HG02970 (cell line): ENCODE measurements at regions not wholly inside any gene's neighbourhood (a gene's known extent, or its start where the extent isn't known, plus 50 kb on each side); places are given as distances from the start of the nearest gene placed in this dataset.

Experiments
- ATAC-seq: cut with Tn5 transposase; IDR thresholded peaks from one replicate; pipeline ENCODE4 v1.9.1; 2021; ENCODE audit warnings: mild to moderate bottlenecking, moderate library complexity, moderate number of reproducible peaks; ENCODE audit not compliant: unreplicated experiment, low FRiP score

- no peak for ATAC-seq
Observed at GRCh38 chr11:122287401-122287800, 171.4 kb upstream of the BLID start.

GRCh38 chr11:122285070-122285988, 169.3 kb upstream of the BLID start:
- no peak for ATAC-seq

DNA sequence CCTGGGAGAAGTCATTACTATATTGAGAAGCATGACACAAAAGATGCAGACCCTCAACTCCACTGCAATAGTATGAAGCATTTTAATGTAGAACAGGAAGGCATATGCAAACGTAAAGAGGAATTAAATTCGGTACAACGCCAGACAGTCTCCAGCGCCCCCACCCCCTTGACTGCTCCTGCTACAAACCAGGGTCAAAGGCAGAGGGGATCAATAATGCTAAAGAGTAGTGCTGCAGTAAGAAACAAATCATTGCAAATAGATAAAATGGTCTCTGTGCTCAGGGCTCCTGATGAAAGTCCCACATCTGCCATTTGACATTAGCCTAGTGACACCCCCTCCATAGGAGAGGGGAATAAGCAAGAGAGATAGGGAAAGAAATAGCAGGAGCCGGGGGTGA, 164.9 kb upstream of the BLID start:
- no peak for ATAC-seq

- ATAC-seq, result no peak
Observed at GRCh38 chr11:122279194-122279593, 163.2 kb upstream of the BLID start.

DNA sequence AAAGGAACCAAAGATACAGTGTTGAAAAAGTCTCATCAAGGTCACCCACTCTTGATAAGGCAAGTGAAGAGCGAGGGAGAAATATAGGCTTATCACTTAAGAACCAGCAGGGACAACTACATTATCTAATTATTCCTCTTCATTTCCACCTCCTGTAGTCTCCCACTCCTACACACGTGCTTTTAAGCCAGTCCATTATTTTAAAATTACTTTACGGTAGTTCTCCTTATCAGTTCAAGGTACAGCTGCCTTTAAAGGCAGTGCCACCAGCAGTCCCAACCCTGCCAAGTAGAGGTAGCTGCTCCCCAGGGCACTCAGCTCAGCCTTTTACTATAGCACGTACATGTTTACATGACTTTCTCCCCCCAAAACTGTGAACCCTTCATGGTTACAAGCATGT, 161.5 kb upstream of the BLID start:
- no peak for ATAC-seq

- no peak for ATAC-seq
Observed at GRCh38 chr11:122276221-122276620, 160.2 kb upstream of the BLID start.

GRCh38 chr11:122275508-122275907, 159.5 kb upstream of the BLID start:
- ATAC-seq, result no peak

DNA sequence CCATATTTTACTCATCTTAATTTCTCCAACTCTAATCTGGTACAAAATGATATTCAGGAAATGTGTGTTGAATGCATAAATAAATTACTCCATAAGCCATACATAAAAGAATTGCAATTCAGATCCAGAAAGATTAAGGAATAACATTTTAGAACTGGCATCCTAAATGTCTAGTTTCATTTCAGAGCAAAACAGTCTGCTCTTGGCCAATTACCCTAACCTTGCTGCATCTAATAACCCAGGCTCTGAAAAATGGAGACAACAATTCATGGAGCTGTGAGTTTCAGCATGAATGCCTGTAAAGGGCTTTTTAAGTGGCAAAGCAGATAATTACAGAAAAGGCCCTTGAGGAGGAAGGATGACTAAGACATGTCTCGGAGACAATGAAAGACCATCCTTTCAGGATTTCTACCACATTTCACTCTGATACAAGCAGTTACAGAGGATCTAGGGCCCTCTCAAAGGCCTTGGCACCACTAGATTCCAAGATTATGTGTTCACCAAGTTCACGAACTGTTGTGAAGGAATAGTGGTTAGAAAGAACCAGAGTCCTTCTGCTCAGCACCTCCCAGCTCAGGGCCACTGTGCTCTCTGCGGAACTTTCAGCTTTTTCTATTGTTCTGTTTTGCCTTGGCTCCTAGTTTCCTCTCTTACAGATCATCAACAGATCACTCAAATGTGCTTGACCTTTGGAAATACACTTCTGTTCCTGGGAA, 157.6 kb upstream of the BLID start:
- no peak for ATAC-seq

DNA sequence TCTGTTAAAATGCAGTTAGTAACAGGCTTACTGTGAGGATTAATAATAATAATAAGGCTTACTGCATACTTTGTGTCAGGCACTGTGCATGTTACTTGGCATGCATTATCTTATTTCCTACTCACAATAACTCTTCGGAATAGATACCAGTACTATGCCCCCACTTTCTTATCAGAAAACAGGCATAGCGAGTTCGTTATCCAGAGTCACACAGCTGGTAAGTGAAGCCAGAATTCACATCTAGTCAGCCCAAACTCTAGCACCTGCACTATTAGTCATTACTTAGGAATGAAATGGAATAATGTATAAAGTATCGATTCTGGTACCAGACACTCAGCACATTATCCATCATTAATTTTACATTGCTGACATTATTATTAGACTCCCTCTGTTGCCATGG, 155.7 kb upstream of the BLID start:
- no peak for ATAC-seq

DNA sequence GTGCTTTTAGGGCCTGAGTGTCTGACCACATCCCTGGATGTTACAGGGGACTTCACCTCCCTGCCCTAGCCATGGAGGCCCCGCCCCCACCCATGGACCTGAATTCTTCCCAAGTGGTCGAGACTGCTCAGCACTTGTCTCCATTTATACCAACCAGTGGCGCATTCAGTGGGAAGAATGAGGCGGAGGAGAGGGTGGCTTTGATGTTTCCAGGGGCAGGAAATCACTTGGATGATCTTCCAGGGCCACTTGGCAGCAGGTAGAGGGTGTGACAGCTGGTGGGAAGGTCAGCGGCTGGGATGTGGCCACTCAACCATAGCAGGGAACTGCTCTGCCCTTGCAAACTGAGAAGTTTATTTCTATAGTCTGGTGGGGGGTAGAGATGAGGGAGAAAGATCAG, 155.1 kb upstream of the BLID start:
- ATAC-seq, result no peak

GRCh38 chr11:122270535-122270934, 154.5 kb upstream of the BLID start:
- ATAC-seq, result no peak

DNA sequence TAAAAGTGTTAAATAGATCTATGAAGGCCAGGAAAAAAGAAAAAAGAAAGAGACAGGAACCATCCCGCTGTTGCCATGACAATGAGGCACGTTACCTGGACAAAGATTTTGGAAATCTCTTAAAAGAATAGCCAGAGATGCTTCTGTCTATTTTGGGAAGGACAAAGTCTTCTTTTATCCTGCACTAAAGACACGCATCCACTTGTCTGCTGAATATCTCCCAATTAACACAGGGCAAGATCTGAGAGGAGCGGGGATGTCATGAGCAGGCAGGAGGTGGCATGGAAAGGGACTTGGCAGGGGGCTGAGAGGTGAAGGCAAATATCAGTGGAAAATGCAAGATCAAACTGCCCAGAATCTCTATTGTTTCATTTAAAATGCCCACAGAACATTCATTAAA, 153.8 kb upstream of the BLID start:
- no peak for ATAC-seq

GRCh38 chr11:122268601-122269130, 152.7 kb upstream of the BLID start:
- no peak for ATAC-seq

GRCh38 chr11:122267602-122268001, 151.6 kb upstream of the BLID start:
- no peak for ATAC-seq

GRCh38 chr11:122265981-122266380, 150.0 kb upstream of the BLID start:
- no peak for ATAC-seq

- ATAC-seq, result no peak
Observed at GRCh38 chr11:122264121-122264520, 148.1 kb upstream of the BLID start.

GRCh38 chr11:122261546-122261945, 145.5 kb upstream of the BLID start:
- ATAC-seq, result no peak

- ATAC-seq, result no peak
Observed at GRCh38 chr11:122259195-122259821, 143.3 kb upstream of the BLID start.

- ATAC-seq, result no peak
Observed at GRCh38 chr11:122258446-122259194, 142.6 kb upstream of the BLID start.

DNA sequence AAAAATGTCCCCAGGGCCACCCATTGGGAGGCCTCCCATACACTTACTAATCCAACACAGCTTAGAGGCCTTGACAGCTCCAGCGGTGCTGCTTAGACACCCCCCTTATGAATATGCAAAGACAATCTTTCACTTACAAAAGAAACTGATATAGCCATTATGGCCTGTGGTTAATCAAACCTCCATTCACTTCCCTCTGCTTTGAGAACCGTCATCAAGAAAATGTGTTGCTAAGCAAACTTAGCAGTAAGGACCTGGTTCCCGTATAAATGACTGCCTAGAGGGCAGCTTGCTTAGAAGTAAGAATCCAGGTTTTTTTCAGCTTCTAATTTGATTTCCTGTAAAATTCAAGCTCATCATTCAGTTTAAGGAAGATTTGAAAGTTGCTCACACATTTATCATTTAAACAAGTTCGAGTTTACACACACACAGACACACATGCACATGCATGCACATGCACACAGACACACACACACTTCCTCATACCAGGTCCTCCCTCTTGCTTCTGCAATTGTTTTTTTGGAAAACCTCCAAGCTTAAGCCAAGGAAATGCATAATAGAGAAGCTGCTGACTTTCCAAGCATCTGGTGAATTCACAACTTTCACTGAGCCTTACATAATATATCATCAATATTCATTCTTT, 137.7 kb upstream of the BLID start:
- no peak for ATAC-seq
